SU-DHL-6 (cell line): ENCODE measurements at regions not wholly inside any gene's neighbourhood (a gene's known extent, or its start where the extent isn't known, plus 50 kb on each side); places are given as distances from the start of the nearest gene placed in this dataset.

Source experiments
- H2AFZ ChIP-seq: fragments of 200-600 bp; sonication (generic); 2 replicates; pipeline ENCODE4 v1.6.1; 2014; ENCODE audit warnings: low read depth, mild to moderate bottlenecking, moderate library complexity, mixed read lengths, antibody characterized with exemption, low read length; ENCODE audit not compliant: severe bottlenecking
- H3F3A ChIP-seq: fragments of 200-600 bp; shearing (Covaris generic); 2 replicates; pipeline ENCODE4 v1.6.0; 2016; ENCODE audit warnings: antibody characterized with exemption, mild to moderate bottlenecking; ENCODE audit not compliant: insufficient read depth
- H3K27ac ChIP-seq: fragments of 200-600 bp; sonication (generic); 2 replicates; pipeline ENCODE4 v1.5.1; 2016; ENCODE audit warnings: low read depth, mild to moderate bottlenecking, low read length, moderate library complexity, mixed read lengths
- H3K27me3 ChIP-seq: fragments of 200-600 bp; sonication (generic), shearing (Covaris generic); 2 replicates; pipeline ENCODE4 v1.6.0; 2014; ENCODE audit warnings: mild to moderate bottlenecking, low read length
- H3K36me3 ChIP-seq: fragments of 200-600 bp; sonication (generic); 2 replicates; pipeline ENCODE4 v1.6.1; 2014; ENCODE audit warnings: mild to moderate bottlenecking, low read length, mixed read lengths
- H3K4me2 ChIP-seq: fragments of 300-600, 200-600 bp; shearing (Covaris generic), sonication (generic); 2 replicates; pipeline ENCODE4 v1.6.0; 2014; ENCODE audit warnings: low read length, low read depth, mild to moderate bottlenecking; ENCODE audit not compliant: poor library complexity, severe bottlenecking
- H3K4me3 ChIP-seq: fragments of 200-600 bp; sonication (generic); 2 replicates; pipeline ENCODE4 v1.5.1; 2014; ENCODE audit warnings: antibody characterized with exemption, low read length, mild to moderate bottlenecking, mixed read lengths; ENCODE audit not compliant: insufficient read depth, poor library complexity, severe bottlenecking
- H3K79me2 ChIP-seq: fragments of 200-600 bp; sonication (generic); 2 replicates; pipeline ENCODE4 v1.6.1; 2014; ENCODE audit warnings: mild to moderate bottlenecking, low read length, moderate library complexity; ENCODE audit not compliant: insufficient read depth
- H3K9ac ChIP-seq: fragments of 200-600 bp; sonication (generic); 2 replicates; pipeline ENCODE4 v1.7.0; 2014; ENCODE audit warnings: mild to moderate bottlenecking, low read length
- H3K9me2 ChIP-seq: fragments of 200-600 bp; sonication (generic); replicated peaks from 2 replicates; pipeline ENCODE4 v1.6.1; 2014; ENCODE audit warnings: low read length; ENCODE audit not compliant: insufficient read depth
- H3K9me3 ChIP-seq: fragments of 200-600 bp; sonication (generic); 2 replicates; pipeline ENCODE4 v1.6.1; 2014; ENCODE audit warnings: low read length, mixed read lengths; ENCODE audit not compliant: insufficient read depth
- H4K20me1 ChIP-seq: fragments of 200-600 bp; sonication (generic); 2 replicates; pipeline ENCODE4 v1.6.1; 2014; ENCODE audit warnings: low read depth, mild to moderate bottlenecking, antibody characterized with exemption, low read length, moderate library complexity, mixed read lengths
- EZH2phosphoT487 ChIP-seq: fragments of 200-600 bp; sonication (generic), shearing (Covaris generic); conservative IDR thresholded peaks from 2 replicates; pipeline ENCODE4 v1.6.1; 2018; ENCODE audit warnings: mild to moderate bottlenecking, antibody characterized with exemption, low read length, moderate library complexity, mixed read lengths
- TF ChIP-seq, protein P1 (sequence below): fragments of 200-600 bp; sonication (generic); IDR thresholded peaks from one replicate; pipeline ENCODE4 v1.5.1; 2017; ENCODE audit warnings: antibody characterized with exemption, mild to moderate bottlenecking, low read length, moderate library complexity; ENCODE audit not compliant: insufficient read depth, poor library complexity, severe bottlenecking

- Histone ChIP-seq H3K9ac (no peak overlapping the region), H3K27me3 (no peaks in the 10 kb centered on the region), H2AFZ (no peak overlapping the region), H3F3A (no peaks in the 10 kb centered on the region), H4K20me1 (no peaks in the 10 kb centered on the region), H3K4me2 (no peak overlapping the region), H3K79me2 (no peaks in the 10 kb centered on the region), H3K27ac (no peak overlapping the region), H3K9me3 (no peaks in the 10 kb centered on the region), H3K4me3 (no peak overlapping the region), H3K9me2 (no peaks in the 10 kb centered on the region), H3K36me3 (no peaks in the 10 kb centered on the region)
- TF ChIP-seq EZH2phosphoT487, result no peak
- TF ChIP-seq, protein P1, sequence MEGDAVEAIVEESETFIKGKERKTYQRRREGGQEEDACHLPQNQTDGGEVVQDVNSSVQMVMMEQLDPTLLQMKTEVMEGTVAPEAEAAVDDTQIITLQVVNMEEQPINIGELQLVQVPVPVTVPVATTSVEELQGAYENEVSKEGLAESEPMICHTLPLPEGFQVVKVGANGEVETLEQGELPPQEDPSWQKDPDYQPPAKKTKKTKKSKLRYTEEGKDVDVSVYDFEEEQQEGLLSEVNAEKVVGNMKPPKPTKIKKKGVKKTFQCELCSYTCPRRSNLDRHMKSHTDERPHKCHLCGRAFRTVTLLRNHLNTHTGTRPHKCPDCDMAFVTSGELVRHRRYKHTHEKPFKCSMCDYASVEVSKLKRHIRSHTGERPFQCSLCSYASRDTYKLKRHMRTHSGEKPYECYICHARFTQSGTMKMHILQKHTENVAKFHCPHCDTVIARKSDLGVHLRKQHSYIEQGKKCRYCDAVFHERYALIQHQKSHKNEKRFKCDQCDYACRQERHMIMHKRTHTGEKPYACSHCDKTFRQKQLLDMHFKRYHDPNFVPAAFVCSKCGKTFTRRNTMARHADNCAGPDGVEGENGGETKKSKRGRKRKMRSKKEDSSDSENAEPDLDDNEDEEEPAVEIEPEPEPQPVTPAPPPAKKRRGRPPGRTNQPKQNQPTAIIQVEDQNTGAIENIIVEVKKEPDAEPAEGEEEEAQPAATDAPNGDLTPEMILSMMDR, result no peak
These were observed 67.7 kb downstream of the SMIM20 start for GRCh38 chr4:25981749-25982148.

DNA sequence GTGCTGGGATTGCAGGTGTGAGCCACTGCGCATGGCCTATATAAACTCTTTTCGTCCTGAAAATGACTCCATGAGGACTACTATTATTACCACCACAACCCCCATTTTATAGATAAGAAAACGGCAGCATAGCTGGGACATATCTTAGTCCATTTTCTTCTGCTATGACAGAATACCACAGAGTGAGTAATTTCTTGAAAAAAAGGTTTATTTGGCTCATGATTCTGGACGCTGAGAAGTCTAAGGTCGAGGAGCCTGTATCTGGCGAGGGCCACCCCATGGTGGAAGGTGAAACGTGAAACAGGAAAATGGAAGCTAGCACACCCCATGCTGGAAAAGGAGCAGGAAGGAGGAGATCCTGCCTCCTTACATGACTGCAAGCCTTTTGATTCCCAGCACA lies 68.9 kb downstream of the SMIM20 start:
- Histone ChIP-seq H3K36me3 (no peaks in the 10 kb centered on the region), H3K9me2 (no peaks in the 10 kb centered on the region), H3K4me3 (no peak overlapping the region), H4K20me1 (no peaks in the 10 kb centered on the region), H3K9ac (no peak overlapping the region), H3K27me3 (no peaks in the 10 kb centered on the region), H3K9me3 (no peaks in the 10 kb centered on the region), H3K79me2 (no peaks in the 10 kb centered on the region), H3K4me2 (no peak overlapping the region), H3K27ac (no peak overlapping the region), H3F3A (no peaks in the 10 kb centered on the region), H2AFZ (no peak overlapping the region)
- no peak for TF ChIP-seq EZH2phosphoT487
- TF ChIP-seq, protein P1, result no peak

DNA sequence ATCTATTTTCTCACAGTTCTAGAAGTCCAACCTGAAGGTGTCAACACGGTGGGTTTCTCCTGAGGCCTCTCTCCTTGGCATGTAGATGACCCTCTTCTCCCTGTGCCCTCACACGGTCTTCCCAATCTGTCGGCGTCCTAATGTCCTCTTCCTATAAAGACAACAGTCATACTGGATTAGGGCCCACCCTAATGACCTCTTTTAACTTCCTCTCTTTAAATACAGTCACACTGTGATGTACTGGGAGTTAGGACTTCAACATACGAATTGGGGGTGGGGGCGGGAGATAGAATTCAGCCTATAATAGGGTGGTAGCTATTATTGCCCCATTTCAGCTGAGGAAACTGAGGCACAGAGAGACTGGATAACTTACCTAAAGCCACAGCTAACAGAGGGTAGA lies 70.2 kb downstream of the SMIM20 start:
- Histone ChIP-seq H4K20me1 (no peaks in the 10 kb centered on the region), H3F3A (no peaks in the 10 kb centered on the region), H3K27ac (no peak overlapping the region), H2AFZ (no peak overlapping the region), H3K36me3 (no peaks in the 10 kb centered on the region), H3K4me2 (no peak overlapping the region), H3K79me2 (no peaks in the 10 kb centered on the region), H3K4me3 (no peak overlapping the region), H3K9ac (no peak overlapping the region), H3K9me2 (no peaks in the 10 kb centered on the region), H3K9me3 (no peaks in the 10 kb centered on the region), H3K27me3 (no peaks in the 10 kb centered on the region)
- TF ChIP-seq, protein P1, result no peak
- TF ChIP-seq EZH2phosphoT487, result no peak

GRCh38 chr4:25984796-25985195 lies 70.8 kb downstream of the SMIM20 start:
- Histone ChIP-seq H2AFZ (no peak overlapping the region), H3K9ac (no peak overlapping the region), H4K20me1 (no peaks in the 10 kb centered on the region), H3K9me3 (no peaks in the 10 kb centered on the region), H3K4me3 (no peak overlapping the region), H3K79me2 (no peaks in the 10 kb centered on the region), H3K9me2 (no peaks in the 10 kb centered on the region), H3K4me2 (no peak overlapping the region), H3F3A (no peaks in the 10 kb centered on the region), H3K36me3 (no peaks in the 10 kb centered on the region), H3K27me3 (no peaks in the 10 kb centered on the region), H3K27ac (no peak overlapping the region)
- no peak for TF ChIP-seq EZH2phosphoT487
- TF ChIP-seq, protein P1, result no peak
